Prostate gland (tissue), 2 donors: ENCODE measurements at regions not wholly inside any gene's neighbourhood (a gene's known extent, or its start where the extent isn't known, plus 50 kb on each side); places are given as distances from the start of the nearest gene placed in this dataset.

Experiments
- POLR2A ChIP-seq: fragments of 450-650 bp; IDR thresholded peaks from one replicate; pipeline ENCODE4 v1.6.1; 2016; ENCODE audit warnings: antibody characterized with exemption, mild to moderate bottlenecking
- POLR2AphosphoS5 ChIP-seq: sonication (generic); formaldehyde crosslinking; IDR thresholded peaks from one replicate; pipeline ENCODE4 v1.6.1; 2017; ENCODE audit warnings: antibody characterized with exemption
- TF ChIP-seq, protein P1 (sequence below), 4 experiments: fragments of 200-600 bp in 2 of 4; fragments of 450-650 bp in 2 of 4; sonication (generic) in 2 of 4; IDR thresholded peaks; 1 replicate in 3 of 4; 2 replicates in 1 of 4; pipeline ENCODE4 v1.5.1; 2016 to 2019; ENCODE audit warnings: antibody characterized with exemption in 4 of 4, mild to moderate bottlenecking in 2 of 4, moderate library complexity in 2 of 4

DNA sequence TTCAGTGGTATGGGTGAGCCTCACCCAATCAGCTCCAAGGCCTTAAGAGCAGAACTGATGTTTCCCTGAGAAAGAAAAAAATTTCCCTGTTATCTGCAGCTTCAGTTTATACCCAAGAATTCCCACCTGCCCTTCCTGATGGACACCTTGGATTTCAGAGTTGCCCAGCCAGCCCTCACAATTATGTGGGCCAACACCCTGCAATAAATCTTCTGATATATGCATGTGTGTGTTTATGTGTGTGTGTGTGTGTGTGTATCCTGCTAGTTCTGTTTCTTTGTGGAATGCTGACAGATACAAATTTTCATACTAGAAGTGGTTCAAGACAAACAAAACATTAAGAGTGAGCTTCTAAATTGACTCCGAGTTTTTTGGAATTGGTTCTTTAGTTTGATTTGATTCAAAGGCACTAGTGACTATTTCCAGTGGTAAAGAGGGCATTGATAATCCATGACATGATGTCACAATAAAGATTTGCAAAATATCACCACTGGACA lies 246.6 kb upstream of the BTBD3 start:
- TF ChIP-seq, protein P1, sequence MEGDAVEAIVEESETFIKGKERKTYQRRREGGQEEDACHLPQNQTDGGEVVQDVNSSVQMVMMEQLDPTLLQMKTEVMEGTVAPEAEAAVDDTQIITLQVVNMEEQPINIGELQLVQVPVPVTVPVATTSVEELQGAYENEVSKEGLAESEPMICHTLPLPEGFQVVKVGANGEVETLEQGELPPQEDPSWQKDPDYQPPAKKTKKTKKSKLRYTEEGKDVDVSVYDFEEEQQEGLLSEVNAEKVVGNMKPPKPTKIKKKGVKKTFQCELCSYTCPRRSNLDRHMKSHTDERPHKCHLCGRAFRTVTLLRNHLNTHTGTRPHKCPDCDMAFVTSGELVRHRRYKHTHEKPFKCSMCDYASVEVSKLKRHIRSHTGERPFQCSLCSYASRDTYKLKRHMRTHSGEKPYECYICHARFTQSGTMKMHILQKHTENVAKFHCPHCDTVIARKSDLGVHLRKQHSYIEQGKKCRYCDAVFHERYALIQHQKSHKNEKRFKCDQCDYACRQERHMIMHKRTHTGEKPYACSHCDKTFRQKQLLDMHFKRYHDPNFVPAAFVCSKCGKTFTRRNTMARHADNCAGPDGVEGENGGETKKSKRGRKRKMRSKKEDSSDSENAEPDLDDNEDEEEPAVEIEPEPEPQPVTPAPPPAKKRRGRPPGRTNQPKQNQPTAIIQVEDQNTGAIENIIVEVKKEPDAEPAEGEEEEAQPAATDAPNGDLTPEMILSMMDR (IDR thresholded peaks at IDR 0.05): no peak
- TF ChIP-seq POLR2A (no peak), POLR2AphosphoS5 (no peak)
